Activated naive CD8-positive, alpha-beta T cell (primary cell): ENCODE measurements at regions not wholly inside any gene's neighbourhood (a gene's known extent, or its start where the extent isn't known, plus 50 kb on each side); places are given as distances from the start of the nearest gene placed in this dataset.

ENCODE experiments used
- H3K27ac Mint-ChIP-seq: one replicate; pipeline ENCODE4 v1.8.0; 2021; ENCODE audit warnings: mixed read lengths
- H3K27me3 Mint-ChIP-seq: one replicate; pipeline ENCODE4 v1.8.0; 2021; ENCODE audit warnings: mixed read lengths
- H3K36me3 Mint-ChIP-seq: one replicate; pipeline ENCODE4 v1.8.0; 2021; ENCODE audit warnings: mixed read lengths
- H3K4me1 Mint-ChIP-seq: one replicate; pipeline ENCODE4 v1.8.0; 2021; ENCODE audit warnings: low read depth, mixed read lengths
- H3K4me3 Mint-ChIP-seq: one replicate; pipeline ENCODE4 v1.8.0; 2021; ENCODE audit warnings: mild to moderate bottlenecking, mixed read lengths
- H3K9me3 Mint-ChIP-seq: one replicate; pipeline ENCODE4 v1.8.0; 2021; ENCODE audit warnings: low read depth, mixed read lengths

DNA sequence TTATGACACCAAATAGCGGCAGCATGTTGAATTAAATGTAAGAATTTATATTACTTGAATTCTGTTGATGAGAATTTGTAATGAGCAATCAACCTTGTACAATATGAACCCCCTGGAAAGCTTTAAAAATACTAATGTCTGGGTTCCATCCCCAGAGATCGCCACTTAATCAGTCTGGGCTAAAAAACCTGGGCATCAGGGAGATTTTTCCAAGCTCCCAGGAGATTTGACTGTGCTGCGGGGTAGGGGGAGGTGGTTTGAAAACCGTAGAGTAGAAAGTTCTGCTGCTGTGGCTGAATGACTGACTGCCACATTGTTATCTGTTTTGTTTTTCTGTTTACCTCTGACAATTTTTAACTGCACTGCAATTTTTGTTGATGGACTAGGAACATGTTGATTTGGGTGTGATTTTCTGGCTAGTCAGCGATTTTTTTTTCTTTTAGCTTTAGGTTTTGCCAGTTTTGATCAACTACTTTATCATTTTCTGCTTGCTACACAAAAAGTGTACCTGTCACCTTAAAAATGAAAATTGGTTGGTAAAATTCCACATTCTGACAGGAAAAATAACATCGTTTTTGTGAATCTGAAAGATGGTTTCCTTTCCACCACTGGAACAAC lies 79.3 kb downstream of the PCTP start:
- Mint-ChIP-seq H3K27me3 (no peaks in the 10 kb centered on the region), H3K4me3 (no peak overlapping the region), H3K36me3 (no peaks in the 10 kb centered on the region), H3K4me1 (no peaks in the 10 kb centered on the region), H3K9me3 (no peaks in the 10 kb centered on the region), H3K27ac (no peak overlapping the region)

DNA sequence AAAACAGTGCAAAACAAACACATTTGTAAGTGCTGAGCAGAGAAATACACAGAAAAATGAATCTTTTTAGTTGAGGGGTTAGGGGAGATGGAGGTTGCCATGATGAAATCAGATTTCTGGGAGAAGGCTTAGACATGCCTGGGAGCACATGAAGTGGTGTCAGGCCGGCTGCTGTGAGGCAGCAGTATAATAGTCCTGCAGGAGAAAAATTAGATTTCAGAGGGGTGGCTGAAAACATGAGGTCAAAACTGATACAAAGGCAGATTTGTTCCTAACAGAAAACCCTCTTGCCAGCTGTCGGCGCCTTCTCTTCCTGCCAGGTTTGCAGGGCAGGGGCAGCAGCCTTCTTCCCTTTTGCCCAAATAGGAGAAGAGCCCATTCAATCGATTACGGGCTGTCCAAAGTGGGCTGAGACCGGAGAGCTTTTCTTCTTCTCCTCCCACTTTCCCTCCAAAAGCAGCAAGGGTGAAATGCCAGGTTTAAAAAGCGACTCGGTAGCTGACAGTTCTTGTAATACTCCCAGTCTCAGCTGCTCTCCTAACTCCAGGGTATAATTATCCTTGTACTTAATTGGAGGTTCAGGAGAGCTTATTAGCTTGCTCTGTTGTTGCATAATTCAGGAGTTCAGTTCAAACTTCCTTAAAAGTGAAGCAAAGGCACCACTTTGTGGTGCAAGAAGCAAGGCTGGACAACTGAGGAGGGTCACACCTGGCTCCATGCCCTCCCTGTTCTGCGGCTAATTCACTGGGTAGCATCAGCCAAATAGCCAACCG lies 80.0 kb downstream of the PCTP start:
- Mint-ChIP-seq H3K27me3 (no peaks in the 10 kb centered on the region), H3K4me1 (no peaks in the 10 kb centered on the region), H3K27ac (no peak overlapping the region), H3K9me3 (no peaks in the 10 kb centered on the region), H3K4me3 (no peak overlapping the region), H3K36me3 (no peaks in the 10 kb centered on the region)

DNA sequence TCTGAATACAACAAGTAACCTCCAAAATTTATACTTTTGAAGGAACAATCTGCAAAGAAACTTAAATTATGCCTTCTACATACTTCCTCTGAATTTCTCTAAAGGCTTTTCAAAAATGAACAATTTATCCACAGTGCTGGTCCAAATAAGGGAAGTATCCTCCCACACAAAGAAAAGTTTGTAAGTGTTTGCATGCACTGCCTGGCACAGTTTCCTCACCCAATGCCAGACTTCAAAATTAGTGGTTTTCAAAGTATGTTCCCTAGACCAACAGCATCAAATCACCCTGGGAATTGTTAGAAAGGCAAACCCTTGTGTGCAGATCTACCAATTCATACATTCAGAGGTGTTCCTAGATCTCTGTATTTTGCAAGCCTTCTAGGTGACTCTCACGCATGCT lies 82.5 kb downstream of the PCTP start:
- Mint-ChIP-seq H3K4me1 (no peaks in the 10 kb centered on the region), H3K4me3 (no peak overlapping the region), H3K36me3 (no peaks in the 10 kb centered on the region), H3K27me3 (peaks cover 4% of the 10 kb centered on the region), H3K27ac (no peak overlapping the region), H3K9me3 (no peaks in the 10 kb centered on the region)

DNA sequence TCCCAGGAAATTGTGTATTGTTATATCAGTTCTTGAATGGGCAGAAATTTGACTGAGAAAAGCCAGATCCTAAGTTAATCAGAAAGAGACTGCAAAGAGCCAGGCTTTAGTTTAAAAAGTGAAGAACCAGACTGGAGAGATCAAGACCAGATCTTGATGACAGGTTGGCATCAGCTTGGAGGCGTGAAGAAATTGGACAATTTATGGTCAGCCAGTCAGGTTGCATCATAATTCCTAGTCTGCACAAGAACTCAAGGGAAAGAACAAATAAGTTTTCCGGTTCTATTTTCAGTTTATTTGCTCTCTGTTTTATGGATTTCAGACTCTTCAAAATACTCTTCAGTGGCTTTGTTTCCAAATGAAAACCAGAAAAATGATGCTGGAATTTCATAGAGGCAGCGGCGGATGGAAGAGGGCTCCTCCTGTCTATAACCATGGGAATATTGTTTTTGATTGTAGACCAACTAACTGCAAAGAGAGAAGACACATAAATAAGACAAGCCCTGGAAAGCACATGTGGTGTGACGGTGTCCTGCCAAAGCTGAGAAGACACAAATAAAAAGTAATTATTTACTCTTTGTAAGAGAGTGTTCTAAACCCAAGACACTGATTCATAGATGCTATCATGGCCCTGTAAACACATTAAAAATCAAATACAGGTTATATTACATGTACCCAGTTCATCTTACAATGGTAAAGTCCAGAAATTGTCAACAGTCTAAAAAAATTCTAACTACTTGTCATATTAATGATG lies 91.7 kb downstream of the PCTP start:
- H3K36me3 Mint-ChIP-seq, result no peaks in the 10 kb centered on the region
- no peak overlapping the region for H3K4me3 Mint-ChIP-seq
- H3K4me1 Mint-ChIP-seq, result no peaks in the 10 kb centered on the region
- no peak overlapping the region for H3K27ac Mint-ChIP-seq
- no peaks in the 10 kb centered on the region for H3K9me3 Mint-ChIP-seq
- H3K27me3 Mint-ChIP-seq, result peaks cover 6% of the 10 kb centered on the region

DNA sequence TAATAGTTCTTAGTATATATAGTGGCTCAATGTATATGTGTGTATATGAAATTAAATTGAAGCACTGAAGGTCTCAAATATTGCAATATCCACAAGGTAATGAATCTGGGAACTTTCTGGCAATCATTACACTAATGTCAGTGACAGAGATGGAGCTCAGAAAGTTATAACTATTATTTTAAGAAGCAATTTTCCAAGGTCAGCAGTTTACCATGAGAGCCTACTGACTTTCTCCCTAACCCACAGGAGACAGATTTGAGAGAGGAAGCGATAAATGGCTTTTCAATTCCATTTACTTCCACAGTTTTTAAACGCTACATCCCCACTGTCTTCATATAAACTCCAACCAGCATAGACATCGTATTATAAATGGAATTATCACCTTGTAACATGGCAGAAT lies 92.9 kb downstream of the PCTP start:
- no peaks in the 10 kb centered on the region for H3K9me3 Mint-ChIP-seq
- H3K4me3 Mint-ChIP-seq, result no peak overlapping the region
- no peak overlapping the region for H3K27ac Mint-ChIP-seq
- peaks cover 4% of the 10 kb centered on the region for H3K27me3 Mint-ChIP-seq
- H3K36me3 Mint-ChIP-seq, result no peaks in the 10 kb centered on the region
- H3K4me1 Mint-ChIP-seq, result no peaks in the 10 kb centered on the region

DNA sequence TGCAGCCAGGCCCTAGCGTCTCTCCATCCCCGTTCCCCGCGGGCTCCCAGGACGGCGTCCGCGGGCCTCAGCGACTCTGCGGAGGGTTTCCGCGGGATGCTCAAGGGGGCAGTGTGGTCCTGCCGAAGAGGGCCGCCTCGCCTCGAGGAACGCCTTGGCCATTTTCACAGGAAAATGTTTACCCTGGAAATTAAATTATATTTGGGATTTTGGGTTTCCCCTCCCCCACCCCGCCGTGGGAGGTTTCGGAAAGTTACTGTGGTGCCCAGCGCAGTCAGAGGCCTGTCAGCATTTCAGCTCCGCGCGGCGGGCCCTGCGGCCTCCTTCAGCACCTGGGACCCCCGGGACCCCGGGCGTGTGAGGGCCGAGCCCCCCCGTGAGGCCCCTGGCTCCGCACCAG lies 94.5 kb downstream of the PCTP start:
- H3K36me3 Mint-ChIP-seq, result no peaks in the 10 kb centered on the region

DNA sequence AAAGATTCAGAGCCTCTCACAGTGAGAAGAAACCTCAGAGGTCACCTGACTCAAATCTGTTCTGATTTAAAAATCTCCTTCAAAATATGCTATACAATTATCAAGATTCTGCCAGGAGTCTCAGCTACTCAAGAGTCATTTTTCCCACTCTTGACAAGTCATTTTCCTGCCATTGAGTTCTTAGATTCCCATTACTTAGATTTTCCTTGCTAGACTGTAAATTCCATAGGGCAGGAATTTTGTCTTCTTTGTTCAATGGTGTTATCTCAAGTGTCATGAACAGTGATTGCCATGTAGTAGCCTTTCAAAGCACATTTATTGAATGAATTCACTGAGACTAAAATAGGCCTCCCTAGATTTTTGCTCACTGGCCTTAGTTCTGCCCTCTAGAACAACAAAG lies 95.9 kb downstream of the PCTP start:
- Mint-ChIP-seq H3K4me1 (no peaks in the 10 kb centered on the region), H3K27me3 (peaks cover 4% of the 10 kb centered on the region), H3K9me3 (no peaks in the 10 kb centered on the region), H3K36me3 (no peaks in the 10 kb centered on the region), H3K27ac (no peak overlapping the region), H3K4me3 (no peak overlapping the region)

More for the DNA sequence above, 94.5 kb downstream of the PCTP start:
- Mint-ChIP-seq H3K9me3 (no peaks in the 10 kb centered on the region), H3K27ac (no peak overlapping the region), H3K4me3 (no peak overlapping the region), H3K27me3 (peaks cover 4% of the 10 kb centered on the region), H3K4me1 (no peaks in the 10 kb centered on the region)

DNA sequence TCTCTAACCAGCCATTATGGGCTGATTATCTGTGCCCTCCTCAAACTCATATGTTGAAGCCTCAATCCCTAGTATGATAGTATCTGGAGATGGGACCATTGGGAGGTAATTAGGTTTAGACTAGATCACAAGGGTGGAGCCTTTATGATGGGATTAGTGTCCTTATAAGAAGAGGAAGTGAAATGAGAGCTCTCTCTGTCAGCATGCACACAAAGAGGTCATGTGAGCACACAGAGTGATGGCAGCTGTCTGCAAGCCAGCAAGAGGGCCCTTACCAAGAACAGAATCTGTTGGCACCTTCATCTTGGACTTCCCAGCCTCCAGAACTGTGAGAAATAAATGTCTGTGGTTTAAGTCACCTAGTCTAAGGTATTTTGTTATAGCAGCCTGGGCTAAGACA lies 101.9 kb downstream of the PCTP start:
- Mint-ChIP-seq H3K4me1 (no peaks in the 10 kb centered on the region), H3K27ac (no peak overlapping the region), H3K36me3 (no peaks in the 10 kb centered on the region), H3K9me3 (no peaks in the 10 kb centered on the region), H3K27me3 (no peaks in the 10 kb centered on the region), H3K4me3 (no peak overlapping the region)

DNA sequence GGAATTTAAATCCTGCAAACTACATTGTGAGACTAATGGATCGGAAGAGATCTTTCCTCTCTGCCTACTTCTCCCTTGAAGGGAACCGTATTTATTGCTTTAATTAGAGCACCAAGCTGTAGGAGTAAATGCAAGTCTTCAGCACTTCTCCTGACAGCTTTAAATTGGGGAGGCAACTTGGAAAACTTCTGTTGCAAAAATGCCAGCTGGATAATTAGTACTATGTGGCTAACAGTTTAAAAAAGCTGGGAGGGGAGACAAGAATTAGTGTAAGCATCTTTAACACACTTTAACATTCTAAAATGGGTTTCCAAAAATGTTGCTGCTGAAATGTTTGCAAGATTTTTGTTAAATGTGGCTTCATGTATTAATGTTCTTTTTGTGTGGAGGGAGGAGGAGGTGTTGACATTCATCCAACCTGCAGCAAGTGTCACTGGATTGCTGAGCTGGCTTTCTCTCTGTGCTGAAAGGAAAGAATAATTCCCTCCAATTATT lies 108.5 kb downstream of the PCTP start:
- H3K36me3 Mint-ChIP-seq, result no peaks in the 10 kb centered on the region
- H3K4me1 Mint-ChIP-seq, result no peaks in the 10 kb centered on the region
- H3K9me3 Mint-ChIP-seq, result no peaks in the 10 kb centered on the region
- no peak overlapping the region for H3K4me3 Mint-ChIP-seq
- H3K27ac Mint-ChIP-seq, result no peak overlapping the region
- H3K27me3 Mint-ChIP-seq, result no peaks in the 10 kb centered on the region

DNA sequence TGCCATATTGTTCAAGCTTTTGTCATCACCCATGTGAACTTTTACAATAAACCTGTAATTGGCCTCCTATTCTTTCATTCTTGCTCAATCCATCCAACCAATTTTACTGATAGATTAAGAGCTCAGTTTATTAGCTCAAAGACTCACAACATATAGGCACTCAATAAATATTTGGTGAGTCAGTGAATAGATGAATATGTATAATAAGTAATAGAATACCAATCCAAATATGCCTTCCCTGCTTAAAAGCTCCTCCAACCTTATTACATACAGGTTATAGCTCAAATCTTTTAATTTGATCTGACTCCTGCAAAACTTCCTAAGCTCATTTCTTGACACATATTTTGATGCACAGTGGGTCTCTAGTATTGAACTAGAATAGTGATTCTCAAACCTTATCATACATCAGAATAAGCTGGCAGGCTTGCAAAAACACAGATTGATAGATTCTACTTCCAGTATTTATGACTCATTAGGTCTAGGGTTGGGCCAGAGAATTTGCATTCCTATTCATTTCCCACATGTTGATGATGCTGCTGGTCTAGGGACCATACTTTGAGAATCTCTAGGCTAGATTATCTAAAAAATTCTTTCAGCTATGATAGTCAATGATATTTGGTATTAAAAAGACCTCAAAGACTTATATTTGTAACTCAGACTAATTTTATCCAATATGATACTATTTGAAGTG lies 114.4 kb downstream of the PCTP start:
- Mint-ChIP-seq H3K36me3 (no peaks in the 10 kb centered on the region), H3K4me1 (no peaks in the 10 kb centered on the region), H3K9me3 (peaks cover 16% of the 10 kb centered on the region), H3K27ac (no peak overlapping the region), H3K4me3 (no peak overlapping the region), H3K27me3 (no peaks in the 10 kb centered on the region)

DNA sequence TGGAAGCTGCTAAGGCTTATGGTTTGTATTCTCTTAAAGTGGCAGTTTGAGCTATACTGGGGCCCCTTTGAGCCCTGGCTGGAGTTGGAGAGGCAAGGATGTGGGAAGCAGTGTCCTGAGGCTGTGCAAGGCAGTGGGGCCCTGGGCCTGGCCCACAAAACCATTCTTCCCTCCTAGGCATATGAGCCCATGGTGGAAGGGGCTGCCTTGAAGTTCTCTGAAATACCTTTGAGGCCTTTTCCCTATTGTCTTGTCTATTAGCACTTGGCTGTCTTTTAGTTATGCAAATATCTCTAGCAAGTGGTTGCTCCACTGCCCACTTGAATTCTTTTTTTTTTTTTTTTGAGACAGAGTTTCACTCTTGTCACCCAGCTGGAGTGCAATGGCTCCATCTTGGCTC lies 119.2 kb downstream of the PCTP start:
- H3K27ac Mint-ChIP-seq, result no peak overlapping the region
- H3K36me3 Mint-ChIP-seq, result no peaks in the 10 kb centered on the region
- H3K9me3 Mint-ChIP-seq, result peaks cover 16% of the 10 kb centered on the region
- H3K27me3 Mint-ChIP-seq, result no peaks in the 10 kb centered on the region
- no peak overlapping the region for H3K4me3 Mint-ChIP-seq
- H3K4me1 Mint-ChIP-seq, result no peaks in the 10 kb centered on the region

DNA sequence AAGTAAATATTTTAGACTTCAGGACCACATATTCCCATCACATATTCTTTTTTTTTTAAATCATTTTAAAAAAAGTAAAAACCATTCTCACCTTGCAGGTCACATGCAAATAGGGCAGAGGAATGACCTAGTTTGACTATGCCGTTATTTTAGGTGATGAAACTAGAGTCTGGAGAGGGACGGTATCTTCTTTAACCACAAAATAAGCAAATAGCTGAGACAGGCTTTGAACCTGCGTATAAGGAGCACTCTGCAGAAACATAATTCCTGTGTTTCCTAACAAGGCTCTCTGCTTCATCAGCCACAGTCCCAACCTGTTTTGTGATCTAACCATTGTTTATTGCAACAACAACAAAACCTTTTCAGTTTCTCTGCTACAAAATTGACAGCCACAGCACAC lies 121.5 kb downstream of the PCTP start:
- no peaks in the 10 kb centered on the region for H3K4me1 Mint-ChIP-seq
- H3K4me3 Mint-ChIP-seq, result no peak overlapping the region
- no peak overlapping the region for H3K27ac Mint-ChIP-seq
- H3K27me3 Mint-ChIP-seq, result no peaks in the 10 kb centered on the region
- no peaks in the 10 kb centered on the region for H3K36me3 Mint-ChIP-seq
- H3K9me3 Mint-ChIP-seq, result no peaks in the 10 kb centered on the region

DNA sequence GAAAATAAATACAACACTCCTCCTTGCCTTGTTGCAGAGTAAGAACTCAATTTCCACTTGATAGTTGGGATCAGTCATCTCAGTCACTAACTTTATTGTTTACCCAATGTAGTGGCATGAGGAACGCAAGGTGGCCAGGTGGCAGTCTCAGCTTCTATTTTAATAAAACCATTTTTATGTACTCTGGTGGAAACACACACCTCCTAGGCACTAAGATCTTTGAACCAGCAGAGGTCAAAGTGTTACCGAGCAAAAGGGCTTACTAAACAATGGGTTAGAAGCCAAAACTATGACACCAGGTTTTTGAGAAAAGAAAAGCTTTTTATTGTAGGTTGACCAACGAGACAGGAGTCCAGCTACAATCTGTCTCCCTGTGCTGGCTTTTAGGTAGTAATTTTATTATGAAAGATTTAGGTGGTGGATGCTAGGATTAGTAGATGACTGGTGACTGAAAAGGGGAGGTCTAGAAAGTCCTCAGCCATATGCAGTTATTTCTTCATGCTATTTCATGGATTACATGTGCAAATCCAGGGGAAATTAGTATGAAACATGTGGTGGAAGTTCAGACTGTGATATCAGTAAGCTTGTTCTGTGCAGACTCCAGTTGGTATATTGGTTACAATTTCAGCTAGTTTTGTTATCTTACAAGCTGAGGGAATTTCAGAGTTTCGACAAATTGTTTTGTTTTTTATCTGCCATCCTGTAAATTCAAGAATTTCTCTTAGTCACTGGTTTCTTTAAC lies 122.3 kb downstream of the PCTP start:
- H3K9me3 Mint-ChIP-seq, result no peaks in the 10 kb centered on the region
- no peak overlapping the region for H3K4me3 Mint-ChIP-seq
- no peaks in the 10 kb centered on the region for H3K36me3 Mint-ChIP-seq
- H3K27me3 Mint-ChIP-seq, result peaks cover 2% of the 10 kb centered on the region
- H3K4me1 Mint-ChIP-seq, result no peaks in the 10 kb centered on the region
- H3K27ac Mint-ChIP-seq, result no peak overlapping the region

DNA sequence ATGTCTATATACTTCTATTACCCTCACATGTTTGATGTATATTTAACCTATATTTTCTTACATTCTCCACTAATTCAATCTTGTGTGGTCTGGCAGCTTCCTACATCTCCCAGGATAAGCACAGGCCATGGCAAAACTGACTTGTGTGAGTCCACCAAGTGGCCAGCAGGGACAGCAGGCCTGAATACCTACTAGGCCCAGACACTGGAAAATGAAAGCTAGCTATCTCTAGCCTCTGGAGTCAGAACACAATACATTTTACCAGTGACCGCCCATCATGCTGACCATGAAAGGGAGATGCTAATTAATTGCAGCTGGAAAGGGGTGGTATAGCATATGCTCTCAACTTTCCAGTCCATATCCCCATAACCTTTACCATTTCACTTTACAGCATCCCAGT lies 132.3 kb downstream of the PCTP start:
- Mint-ChIP-seq H3K9me3 (no peaks in the 10 kb centered on the region), H3K27me3 (no peaks in the 10 kb centered on the region)

More for the DNA sequence above, 132.3 kb downstream of the PCTP start:
- Mint-ChIP-seq H3K4me3 (no peak overlapping the region), H3K36me3 (no peaks in the 10 kb centered on the region), H3K27ac (no peak overlapping the region), H3K4me1 (no peaks in the 10 kb centered on the region)
